GM19463 (cell line): ENCODE measurements at regions not wholly inside any gene's neighbourhood (a gene's known extent, or its start where the extent isn't known, plus 50 kb on each side); places are given as distances from the start of the nearest gene placed in this dataset.

Experiments used
- ATAC-seq: cut with Tn5 transposase; IDR thresholded peaks from one replicate; pipeline ENCODE4 v1.9.1; 2021; ENCODE audit warnings: mild to moderate bottlenecking, moderate library complexity; ENCODE audit not compliant: unreplicated experiment

GRCh38 chr7:124515106-124515830 is 250.3 kb downstream of the GPR37 start:
- ATAC-seq, result no peak

- no peak for ATAC-seq
These were observed 251.1 kb downstream of the GPR37 start for GRCh38 chr7:124514471-124514870.

GRCh38 chr7:124497176-124497575 is 268.4 kb downstream of the GPR37 start:
- no peak for ATAC-seq

- ATAC-seq, result no peak
These were observed 275.7 kb downstream of the GPR37 start for GRCh38 chr7:124489925-124490324.

- no peak for ATAC-seq
These were observed 276.3 kb downstream of the GPR37 start for GRCh38 chr7:124489082-124489819.

- ATAC-seq, result no peak
These were observed 283.4 kb downstream of the GPR37 start for GRCh38 chr7:124482229-124482628.

GRCh38 chr7:124480821-124481290 is 284.7 kb downstream of the GPR37 start:
- ATAC-seq, result no peak

- no peak for ATAC-seq
These were observed 285.4 kb downstream of the GPR37 start for GRCh38 chr7:124480036-124480820.

- no peak for ATAC-seq
These were observed 303.3 kb downstream of the GPR37 start for GRCh38 chr7:124462249-124462648.

GRCh38 chr7:124460555-124460954 is 305.0 kb downstream of the GPR37 start:
- ATAC-seq, result no peak

GRCh38 chr7:124460056-124460450 is 305.5 kb downstream of the GPR37 start:
- no peak for ATAC-seq

GRCh38 chr7:124459101-124460055 is 306.2 kb downstream of the GPR37 start:
- ATAC-seq, result no peak

GRCh38 chr7:124457841-124458240 is 307.8 kb downstream of the GPR37 start:
- no peak for ATAC-seq

- ATAC-seq, result no peak
These were observed 309.3 kb downstream of the GPR37 start for GRCh38 chr7:124456286-124456685.

GRCh38 chr7:124452186-124452585 is 313.4 kb downstream of the GPR37 start:
- no peak for ATAC-seq

- no peak for ATAC-seq
These were observed 315.7 kb downstream of the GPR37 start for GRCh38 chr7:124449896-124450295.

GRCh38 chr7:124444696-124445480 is 320.7 kb downstream of the GPR37 start:
- ATAC-seq, result no peak

- ATAC-seq, result no peak
These were observed 321.8 kb downstream of the GPR37 start for GRCh38 chr7:124443762-124444161.

GRCh38 chr7:124440081-124440480 is 325.5 kb downstream of the GPR37 start:
- no peak for ATAC-seq
